ENCODE measurements at regions not wholly inside any gene's neighbourhood (a gene's known extent, or its start where the extent isn't known, plus 50 kb on each side); places are given as distances from the start of the nearest gene placed in this dataset.

- no peak overlapping the region for H3K4me3 ChIP-seq
- H3K9me3 ChIP-seq: no peaks in the 10 kb centered on the region
- H3K27ac ChIP-seq: no peak overlapping the region
- no peak for TF ChIP-seq CTCF (IDR thresholded peaks at IDR 0.05)
- H3K4me1 ChIP-seq: no peaks in the 10 kb centered on the region
- no peaks in the 10 kb centered on the region for H3K36me3 ChIP-seq
- no peaks in the 10 kb centered on the region for H3K27me3 ChIP-seq
- DNase-seq: no peak
- intact Hi-C loops (cut with DNase I): loop anchor here (5.0 kb wide), 1 partner anchor 355 kb away; no protein-coding TSS in a partner anchor
- no peak overlapping the region for H3K9ac ChIP-seq (ENCODE audit: low read depth in 2 of 2, low read length in 2 of 2)
Measured at GRCh38 chr9:104027295-104027694, 66.8 kb upstream of the SMC2 start.

- no peaks in the 10 kb centered on the region for H3K9me3 ChIP-seq
- DNase-seq: no peak
Measured at GRCh38 chr9:104028827-104029226, 65.3 kb upstream of the SMC2 start.

More at GRCh38 chr9:104028827-104029226, 65.3 kb upstream of the SMC2 start:
- Histone ChIP-seq H3K4me3 (no peak overlapping the region), H3K27me3 (no peaks in the 10 kb centered on the region), H3K9ac (ENCODE audit: low read depth in 2 of 2, low read length in 2 of 2) (no peak overlapping the region), H3K4me1 (no peaks in the 10 kb centered on the region), H3K36me3 (no peaks in the 10 kb centered on the region), H3K27ac (no peak overlapping the region)
- intact Hi-C loops (cut with DNase I): loop anchor here (5.0 kb wide), 1 partner anchor 353 kb away; no protein-coding TSS in a partner anchor
- TF ChIP-seq CTCF (IDR thresholded peaks at IDR 0.05): no peak
